Activated T-cell treated with anti-CD3 and anti-CD28 coated beads, Interleukin-2, amount 50 U/mL, for 4 hours (primary cell): ENCODE measurements at regions not wholly inside any gene's neighbourhood (a gene's known extent, or its start where the extent isn't known, plus 50 kb on each side); places are given as distances from the start of the nearest gene placed in this dataset.
"Not testable (repeated sequence)": the region's sequence is repeated elsewhere in the genome, so short reads cannot be mapped to it uniquely, and the experiment has no call there.

Experiments
- ATAC-seq, 2 donors: fragments of 200-7000 bp; cut with Tn5 transposase; one replicate each; pipeline ENCODE4 v1.10.0; 2021
- DNase-seq: peaks from one replicate; pipeline ENCODE4 v3.0.0-alpha.2; 2020
- H3K27me3 Mint-ChIP-seq: one replicate; pipeline ENCODE4 v1.8.0; 2021; ENCODE audit warnings: low read depth, mixed read lengths
- H3K36me3 Mint-ChIP-seq: one replicate; pipeline ENCODE4 v1.8.0; 2022; ENCODE audit warnings: mixed read lengths; ENCODE audit not compliant: insufficient read depth
- H3K4me1 Mint-ChIP-seq: one replicate; pipeline ENCODE4 v1.8.0; 2021; ENCODE audit warnings: low read depth, mixed read lengths
- H3K4me3 Mint-ChIP-seq: one replicate; pipeline ENCODE4 v1.8.0; 2021; ENCODE audit warnings: mild to moderate bottlenecking, moderate library complexity, mixed read lengths
- H3K9me3 Mint-ChIP-seq: one replicate; pipeline ENCODE4 v1.8.0; 2021; ENCODE audit warnings: mixed read lengths

GRCh38 chr20:30723934-30724687 lies 533.4 kb upstream of the DEFB115 start:
- not testable (repeated sequence) for H3K9me3 Mint-ChIP-seq, ATAC-seq, DNase-seq, H3K36me3 Mint-ChIP-seq, H3K27me3 Mint-ChIP-seq, H3K4me1 Mint-ChIP-seq
- peak overlapping the region; percentile 68 for H3K4me3 Mint-ChIP-seq

GRCh38 chr20:30724688-30725074 lies 532.8 kb upstream of the DEFB115 start:
- H3K27me3 Mint-ChIP-seq, H3K4me3 Mint-ChIP-seq, H3K36me3 Mint-ChIP-seq, ATAC-seq, H3K4me1 Mint-ChIP-seq, H3K9me3 Mint-ChIP-seq, DNase-seq: not testable (repeated sequence)

DNA sequence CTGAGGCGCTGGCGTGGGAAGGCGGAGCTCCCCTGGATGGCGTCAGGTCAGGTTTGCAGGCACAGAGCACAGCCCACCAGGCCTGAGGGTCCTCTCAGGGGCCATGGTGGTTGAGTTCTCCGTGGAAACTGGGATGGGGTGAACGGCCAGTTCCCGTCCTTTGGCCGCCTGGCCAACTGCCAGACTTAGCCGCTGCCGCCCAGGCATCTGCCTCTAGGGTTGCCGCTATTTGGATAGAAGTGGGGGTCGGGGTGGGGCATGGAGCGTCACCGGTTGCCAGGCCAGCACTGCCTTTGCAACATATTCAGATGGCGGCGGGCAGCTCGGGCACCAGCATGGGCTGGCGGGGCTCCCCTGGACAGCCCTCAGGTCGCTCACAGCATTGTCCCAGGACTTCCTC lies 532.3 kb upstream of the DEFB115 start:
- H3K36me3 Mint-ChIP-seq, H3K9me3 Mint-ChIP-seq, H3K4me3 Mint-ChIP-seq, H3K4me1 Mint-ChIP-seq, ATAC-seq, DNase-seq, H3K27me3 Mint-ChIP-seq: not testable (repeated sequence)

DNA sequence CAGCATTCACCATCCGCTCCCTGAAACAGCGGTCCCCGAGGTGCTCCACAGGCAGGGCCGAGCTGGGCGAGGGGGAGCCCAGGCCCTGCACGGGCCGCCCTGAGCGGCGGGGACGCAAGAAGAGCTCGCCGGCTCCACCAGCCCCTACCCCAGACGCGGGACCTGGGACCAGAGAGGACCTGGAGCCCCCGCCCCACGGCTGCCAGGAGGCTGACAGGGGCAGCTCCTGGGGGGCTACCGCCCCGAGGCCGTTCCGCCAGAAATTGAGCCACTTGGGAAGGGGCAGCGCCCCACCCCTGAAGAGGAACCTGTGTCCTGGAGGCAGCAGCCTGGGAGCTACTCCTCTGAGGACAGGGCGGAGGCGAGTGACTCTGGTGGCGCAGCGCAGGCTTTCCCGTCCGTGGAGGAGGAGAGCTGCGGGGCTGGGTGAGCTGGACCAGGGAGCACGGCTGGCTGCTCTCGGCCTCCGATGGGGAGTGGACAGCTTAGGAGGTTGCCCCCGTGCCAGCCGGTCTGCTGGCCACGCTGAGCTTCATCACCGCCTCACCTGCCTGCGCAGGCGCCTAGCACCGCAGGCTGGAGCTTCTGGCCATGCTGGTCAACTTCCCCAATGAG lies 529.1 kb upstream of the DEFB115 start:
- H3K36me3 Mint-ChIP-seq, H3K4me1 Mint-ChIP-seq, H3K27me3 Mint-ChIP-seq, ATAC-seq, H3K4me3 Mint-ChIP-seq, DNase-seq: not testable (repeated sequence)
- H3K9me3 Mint-ChIP-seq, result peaks cover 10% of the 10 kb centered on the region
